HUES48 (cell line): ENCODE measurements at regions not wholly inside any gene's neighbourhood (a gene's known extent, or its start where the extent isn't known, plus 50 kb on each side); places are given as distances from the start of the nearest gene placed in this dataset.

Experiments used
- H3K27ac ChIP-seq: one replicate; pipeline ENCODE4 v1.7.0; 2013; ENCODE audit warnings: low read depth, low read length, inconsistent platforms
- H3K27me3 ChIP-seq: 2 replicates; pipeline ENCODE4 v1.6.1; 2013; ENCODE audit warnings: mild to moderate bottlenecking, low read length; ENCODE audit not compliant: control insufficient read depth, insufficient read depth
- H3K36me3 ChIP-seq: 2 replicates; pipeline ENCODE4 v1.6.1; 2013; ENCODE audit warnings: low read length; ENCODE audit not compliant: control insufficient read depth, insufficient read depth
- H3K4me1 ChIP-seq: 2 replicates; pipeline ENCODE4 v1.6.1; 2013; ENCODE audit warnings: mild to moderate bottlenecking, low read length; ENCODE audit not compliant: control insufficient read depth, insufficient read depth
- H3K4me3 ChIP-seq: 2 replicates; pipeline ENCODE4 v1.5.1; 2013; ENCODE audit warnings: mild to moderate bottlenecking, low read depth, low read length
- H3K9ac ChIP-seq: 2 replicates; pipeline ENCODE4 v1.6.1; 2013; ENCODE audit warnings: mild to moderate bottlenecking, low read depth, low read length, moderate library complexity
- H3K9me3 ChIP-seq: 2 replicates; pipeline ENCODE4 v1.6.1; 2013; ENCODE audit warnings: low read length; ENCODE audit not compliant: control insufficient read depth, insufficient read depth

- Histone ChIP-seq H3K36me3 (no peaks in the 10 kb centered on the region), H3K4me1 (no peaks in the 10 kb centered on the region)
Measured at GRCh38 chr5:3430691-3431090, 164.9 kb upstream of the IRX1 start.

GRCh38 chr5:3429962-3430361, 165.7 kb upstream of the IRX1 start:
- H3K27me3 ChIP-seq = no peaks in the 10 kb centered on the region

More at GRCh38 chr5:3430691-3431090, 164.9 kb upstream of the IRX1 start:
- Histone ChIP-seq H3K27me3 (no peaks in the 10 kb centered on the region), H3K9ac (no peak overlapping the region), H3K9me3 (no peaks in the 10 kb centered on the region), H3K27ac (no peak overlapping the region), H3K4me3 (no peak overlapping the region)

GRCh38 chr5:3428334-3428733, 167.3 kb upstream of the IRX1 start:
- no peak overlapping the region for H3K4me3 ChIP-seq
- H3K9ac ChIP-seq = no peak overlapping the region
- H3K36me3 ChIP-seq = no peaks in the 10 kb centered on the region
- no peaks in the 10 kb centered on the region for H3K4me1 ChIP-seq
- no peaks in the 10 kb centered on the region for H3K27me3 ChIP-seq
- no peak overlapping the region for H3K27ac ChIP-seq
- peaks cover 3% of the 10 kb centered on the region; the same call in 1 of the 2 replicates for H3K9me3 ChIP-seq

More at GRCh38 chr5:3429962-3430361, 165.7 kb upstream of the IRX1 start:
- no peaks in the 10 kb centered on the region for H3K9me3 ChIP-seq
- no peaks in the 10 kb centered on the region for H3K36me3 ChIP-seq
- H3K27ac ChIP-seq = no peak overlapping the region
- H3K4me3 ChIP-seq = no peak overlapping the region
- no peak overlapping the region for H3K9ac ChIP-seq
- no peaks in the 10 kb centered on the region for H3K4me1 ChIP-seq

GRCh38 chr5:3424946-3425345, 170.7 kb upstream of the IRX1 start:
- Histone ChIP-seq H3K9me3 (peaks cover 7% of the 10 kb centered on the region; the same call in 1 of the 2 replicates), H3K36me3 (no peaks in the 10 kb centered on the region), H3K4me1 (no peaks in the 10 kb centered on the region), H3K4me3 (no peak overlapping the region), H3K9ac (no peak overlapping the region), H3K27me3 (no peaks in the 10 kb centered on the region), H3K27ac (no peak overlapping the region)

GRCh38 chr5:3417376-3417943, 178.2 kb upstream of the IRX1 start:
- H3K4me3 ChIP-seq = no peak overlapping the region
- no peaks in the 10 kb centered on the region for H3K27me3 ChIP-seq
- no peak overlapping the region for H3K9ac ChIP-seq
- H3K36me3 ChIP-seq = no peaks in the 10 kb centered on the region
- H3K27ac ChIP-seq = no peak overlapping the region
- no peaks in the 10 kb centered on the region for H3K4me1 ChIP-seq
- H3K9me3 ChIP-seq = no peaks in the 10 kb centered on the region

GRCh38 chr5:3414371-3414770, 181.3 kb upstream of the IRX1 start:
- Histone ChIP-seq H3K9ac (no peak overlapping the region), H3K4me3 (no peak overlapping the region), H3K27ac (no peak overlapping the region), H3K4me1 (no peaks in the 10 kb centered on the region), H3K9me3 (no peaks in the 10 kb centered on the region), H3K27me3 (no peaks in the 10 kb centered on the region), H3K36me3 (no peaks in the 10 kb centered on the region)

GRCh38 chr5:3412146-3412545, 183.5 kb upstream of the IRX1 start:
- no peaks in the 10 kb centered on the region for H3K27me3 ChIP-seq
- H3K4me1 ChIP-seq = no peaks in the 10 kb centered on the region
- no peaks in the 10 kb centered on the region for H3K36me3 ChIP-seq
- H3K4me3 ChIP-seq = no peak overlapping the region
- no peak overlapping the region for H3K27ac ChIP-seq
- no peak overlapping the region for H3K9ac ChIP-seq
- H3K9me3 ChIP-seq = no peaks in the 10 kb centered on the region

GRCh38 chr5:3411363-3411762, 184.3 kb upstream of the IRX1 start:
- H3K4me3 ChIP-seq = no peak overlapping the region
- no peaks in the 10 kb centered on the region for H3K4me1 ChIP-seq
- no peak overlapping the region for H3K27ac ChIP-seq
- H3K36me3 ChIP-seq = no peaks in the 10 kb centered on the region
- H3K27me3 ChIP-seq = no peaks in the 10 kb centered on the region
- no peak overlapping the region for H3K9ac ChIP-seq
- H3K9me3 ChIP-seq = no peaks in the 10 kb centered on the region

GRCh38 chr5:3401635-3402034, 194.0 kb upstream of the IRX1 start:
- Histone ChIP-seq H3K4me1 (no peaks in the 10 kb centered on the region), H3K9ac (no peak overlapping the region), H3K4me3 (no peak overlapping the region), H3K27me3 (no peaks in the 10 kb centered on the region), H3K9me3 (no peaks in the 10 kb centered on the region), H3K36me3 (no peaks in the 10 kb centered on the region), H3K27ac (no peak overlapping the region)

- Histone ChIP-seq H3K9ac (no peak overlapping the region), H3K36me3 (no peaks in the 10 kb centered on the region), H3K4me1 (0 out of 2 replicates have a peak, but pooled peaks cover under 1% of the 10 kb centered on the region), H3K27me3 (no peaks in the 10 kb centered on the region), H3K9me3 (no peaks in the 10 kb centered on the region), H3K27ac (no peak overlapping the region), H3K4me3 (no peak overlapping the region)
Measured at GRCh38 chr5:3400659-3401058, 195.0 kb upstream of the IRX1 start.

GRCh38 chr5:3394891-3395599, 200.6 kb upstream of the IRX1 start:
- Histone ChIP-seq H3K27ac (no peak overlapping the region), H3K9me3 (no peaks in the 10 kb centered on the region), H3K4me3 (no peak overlapping the region), H3K9ac (no peak overlapping the region), H3K4me1 (peaks cover 11% of the 10 kb centered on the region), H3K27me3 (no peaks in the 10 kb centered on the region), H3K36me3 (no peaks in the 10 kb centered on the region)
